ENCODE measurements at regions not wholly inside any gene's neighbourhood (a gene's known extent, or its start where the extent isn't known, plus 50 kb on each side); places are given as distances from the start of the nearest gene placed in this dataset.

DNA sequence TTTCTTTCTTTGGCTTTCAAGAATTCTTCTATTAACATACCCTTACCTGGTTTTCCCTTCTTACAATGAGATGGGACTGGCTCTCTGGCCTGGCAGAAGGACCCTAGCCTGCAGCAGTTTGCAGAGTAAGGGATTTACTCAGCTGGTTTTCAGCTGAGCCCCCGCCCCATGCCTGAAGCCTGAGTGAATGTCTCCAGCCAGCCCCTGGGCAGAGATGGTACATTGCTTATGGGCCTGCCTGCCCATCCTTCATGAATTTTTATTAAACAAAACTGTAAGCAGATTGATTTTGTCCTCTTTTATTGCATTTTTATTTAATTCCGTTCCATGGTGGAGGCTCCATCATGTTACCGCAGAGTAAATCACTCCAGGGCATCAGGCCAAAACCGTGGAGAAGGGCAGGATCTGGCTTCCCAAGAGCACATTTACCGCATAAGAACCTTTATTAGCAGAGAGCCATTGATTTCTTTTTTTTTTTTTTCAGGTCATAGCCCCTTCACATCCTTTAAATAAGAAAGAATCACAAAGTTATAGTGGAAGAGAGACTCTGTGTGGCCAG lies 316.2 kb downstream of the DHX35 start:
- no TSS peak for BruUV-seq (replicated peaks)
- Histone ChIP-seq H4K20me1 (ENCODE audit: insufficient read depth) (no peaks in the 10 kb centered on the region), H3K4me1 (replicated peaks; ENCODE audit: insufficient read depth) (no peaks in the 10 kb centered on the region), H3K9me3 (ENCODE audit: insufficient read depth, low read depth) (no peaks in the 10 kb centered on the region), H3K36me3 (ENCODE audit: low read depth) (no peaks in the 10 kb centered on the region), H3K79me2 (ENCODE audit: low read depth) (no peaks in the 10 kb centered on the region), H3F3A (ENCODE audit: insufficient read depth, low read depth) (no peaks in the 10 kb centered on the region), H3K27ac (no peak overlapping the region), H3K4me3 (no peak overlapping the region), H2AFZ (no peak overlapping the region), H3K4me2 (no peak overlapping the region), H3K9me2 (ENCODE audit: insufficient read depth) (no peaks in the 10 kb centered on the region), H3K27me3 (ENCODE audit: insufficient read depth, low read depth) (peaks cover 38% of the 10 kb centered on the region)
- ChIA-PET POLR2A (ENCODE audit: unreplicated experiment) (no interaction called here), CTCF (no interaction called here)
- DNase-seq: no peak
- TF ChIP-seq, protein P1, sequence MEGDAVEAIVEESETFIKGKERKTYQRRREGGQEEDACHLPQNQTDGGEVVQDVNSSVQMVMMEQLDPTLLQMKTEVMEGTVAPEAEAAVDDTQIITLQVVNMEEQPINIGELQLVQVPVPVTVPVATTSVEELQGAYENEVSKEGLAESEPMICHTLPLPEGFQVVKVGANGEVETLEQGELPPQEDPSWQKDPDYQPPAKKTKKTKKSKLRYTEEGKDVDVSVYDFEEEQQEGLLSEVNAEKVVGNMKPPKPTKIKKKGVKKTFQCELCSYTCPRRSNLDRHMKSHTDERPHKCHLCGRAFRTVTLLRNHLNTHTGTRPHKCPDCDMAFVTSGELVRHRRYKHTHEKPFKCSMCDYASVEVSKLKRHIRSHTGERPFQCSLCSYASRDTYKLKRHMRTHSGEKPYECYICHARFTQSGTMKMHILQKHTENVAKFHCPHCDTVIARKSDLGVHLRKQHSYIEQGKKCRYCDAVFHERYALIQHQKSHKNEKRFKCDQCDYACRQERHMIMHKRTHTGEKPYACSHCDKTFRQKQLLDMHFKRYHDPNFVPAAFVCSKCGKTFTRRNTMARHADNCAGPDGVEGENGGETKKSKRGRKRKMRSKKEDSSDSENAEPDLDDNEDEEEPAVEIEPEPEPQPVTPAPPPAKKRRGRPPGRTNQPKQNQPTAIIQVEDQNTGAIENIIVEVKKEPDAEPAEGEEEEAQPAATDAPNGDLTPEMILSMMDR (conservative IDR thresholded peaks at IDR 0.05): no peak
- no peak for TF ChIP-seq EZH2 (IDR thresholded peaks at IDR 0.05; ENCODE audit: low read depth)
- intact Hi-C loops (cut with micrococcal nuclease; ENCODE audit: unreplicated experiment): no loop called here

DNA sequence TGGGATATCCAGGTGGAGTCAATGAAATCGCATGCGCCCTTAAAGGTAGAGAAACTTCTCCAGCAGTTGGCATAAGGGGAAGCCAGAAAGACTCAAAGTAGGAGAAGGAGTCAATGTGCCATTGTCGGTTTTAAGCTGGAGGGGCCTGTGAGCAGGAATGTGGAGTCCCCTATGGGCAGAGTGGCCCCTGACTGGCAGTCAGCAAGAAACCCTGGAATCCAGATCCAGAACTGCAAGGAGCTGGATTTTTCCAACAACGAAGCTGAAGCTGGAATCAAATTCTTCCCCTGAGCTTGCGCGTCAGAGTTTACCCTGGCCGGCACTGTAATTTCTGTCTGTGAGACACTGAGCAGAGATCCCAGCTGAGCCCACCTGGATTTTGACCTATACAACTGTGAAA lies 315.0 kb downstream of the DHX35 start:
- Histone ChIP-seq H3K9me2 (ENCODE audit: insufficient read depth) (no peaks in the 10 kb centered on the region), H3F3A (ENCODE audit: insufficient read depth, low read depth) (no peaks in the 10 kb centered on the region), H3K4me2 (no peak overlapping the region), H3K27ac (no peak overlapping the region), H2AFZ (no peak overlapping the region), H3K27me3 (ENCODE audit: insufficient read depth, low read depth) (peaks cover 40% of the 10 kb centered on the region), H3K4me1 (replicated peaks; ENCODE audit: insufficient read depth) (no peaks in the 10 kb centered on the region), H3K4me3 (no peak overlapping the region), H3K36me3 (ENCODE audit: low read depth) (no peaks in the 10 kb centered on the region), H3K79me2 (ENCODE audit: low read depth) (no peaks in the 10 kb centered on the region), H3K9me3 (ENCODE audit: insufficient read depth, low read depth) (no peaks in the 10 kb centered on the region), H4K20me1 (ENCODE audit: insufficient read depth) (no peaks in the 10 kb centered on the region)
- CTCF ChIA-PET: no interaction called here
- BruUV-seq (replicated peaks): no TSS peak
- POLR2A ChIA-PET (ENCODE audit: unreplicated experiment): no interaction called here
- intact Hi-C loops (cut with micrococcal nuclease; ENCODE audit: unreplicated experiment): no loop called here
- DNase-seq: no peak
- TF ChIP-seq EZH2 (IDR thresholded peaks at IDR 0.05; ENCODE audit: low read depth): no peak
- TF ChIP-seq, protein P1 (conservative IDR thresholded peaks at IDR 0.05): no peak

DNA sequence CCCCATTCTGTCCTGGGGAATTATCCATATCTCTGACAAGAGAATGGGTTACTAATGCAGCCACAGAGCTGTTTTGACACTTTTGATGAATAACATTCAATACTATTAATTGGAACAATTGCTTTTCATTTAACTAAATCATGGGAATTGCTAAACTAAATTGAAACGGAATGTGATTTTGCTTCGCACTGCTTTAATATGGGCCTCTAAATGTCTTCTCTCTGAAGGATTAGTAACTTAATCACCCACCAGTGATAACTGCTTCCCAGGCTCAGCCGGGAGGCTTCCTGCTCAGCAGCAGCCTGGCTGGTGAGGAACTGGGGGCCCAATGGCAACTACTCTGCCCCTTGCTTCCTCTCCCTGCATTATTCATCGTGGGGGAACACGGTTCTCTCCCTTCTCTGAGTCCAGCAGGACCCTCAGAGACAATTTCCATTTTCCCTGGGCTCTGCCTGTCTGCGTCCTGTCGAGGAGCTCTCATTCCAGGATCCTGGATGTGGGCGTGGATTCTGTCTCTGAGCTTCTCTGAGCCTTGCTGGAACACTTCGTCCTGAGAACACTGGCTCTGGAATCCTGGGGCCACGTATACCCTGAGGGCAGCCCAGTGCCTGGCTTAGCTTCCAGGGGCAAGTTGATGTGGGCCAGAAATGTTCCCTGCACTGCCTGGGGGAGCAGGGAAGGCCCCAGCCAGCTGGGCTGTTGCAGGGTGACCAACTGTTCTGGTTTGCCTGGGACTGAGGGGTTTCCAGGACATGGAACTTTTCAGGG lies 308.9 kb downstream of the DHX35 start:
- intact Hi-C loops (cut with micrococcal nuclease; ENCODE audit: unreplicated experiment): no loop called here
- BruUV-seq (replicated peaks): no TSS peak
- H3K79me2 ChIP-seq (ENCODE audit: low read depth): no peaks in the 10 kb centered on the region
- H3K4me3 ChIP-seq: no peak overlapping the region
- ChIA-PET POLR2A (ENCODE audit: unreplicated experiment) (interaction anchor here (0.6 kb wide), 1 partner anchor 1860 kb away, joined by 6 read pairs; no protein-coding TSS in a partner anchor), CTCF (interaction anchor here (0.7 kb wide), 1 partner anchor 11 kb away, joined by 3 read pairs; no protein-coding TSS in a partner anchor)
- no peaks in the 10 kb centered on the region for H3F3A ChIP-seq (ENCODE audit: insufficient read depth, low read depth)
- H3K27me3 ChIP-seq (ENCODE audit: insufficient read depth, low read depth): peaks cover 29% of the 10 kb centered on the region
- no peaks in the 10 kb centered on the region for H3K9me2 ChIP-seq (ENCODE audit: insufficient read depth)
- no peaks in the 10 kb centered on the region for H3K9me3 ChIP-seq (ENCODE audit: insufficient read depth, low read depth)
- no peaks in the 10 kb centered on the region for H3K36me3 ChIP-seq (ENCODE audit: low read depth)
- TF ChIP-seq, protein P1 (conservative IDR thresholded peaks at IDR 0.05): no peak
- no peak for TF ChIP-seq EZH2 (IDR thresholded peaks at IDR 0.05; ENCODE audit: low read depth)
- H3K4me1 ChIP-seq (replicated peaks; ENCODE audit: insufficient read depth): no peaks in the 10 kb centered on the region
- no peaks in the 10 kb centered on the region for H4K20me1 ChIP-seq (ENCODE audit: insufficient read depth)
- DNase-seq: no peak
- H3K4me2 ChIP-seq: no peak overlapping the region
- H2AFZ ChIP-seq: no peak overlapping the region
- no peak overlapping the region for H3K27ac ChIP-seq
